DMS153 treated with DMSO at 0.1 percent for 48 hours (cell line): ENCODE measurements at regions not wholly inside any gene's neighbourhood (a gene's known extent, or its start where the extent isn't known, plus 50 kb on each side); places are given as distances from the start of the nearest gene placed in this dataset.
"Not testable (repeated sequence)": the region's sequence is repeated elsewhere in the genome, so short reads cannot be mapped to it uniquely, and the experiment has no call there.

ENCODE experiments used
- DNase-seq: peaks from one replicate; lab custom pipeline; 2025; ENCODE audit not compliant: unreplicated experiment; lab: John Stamatoyannopoulos, UW

DNA sequence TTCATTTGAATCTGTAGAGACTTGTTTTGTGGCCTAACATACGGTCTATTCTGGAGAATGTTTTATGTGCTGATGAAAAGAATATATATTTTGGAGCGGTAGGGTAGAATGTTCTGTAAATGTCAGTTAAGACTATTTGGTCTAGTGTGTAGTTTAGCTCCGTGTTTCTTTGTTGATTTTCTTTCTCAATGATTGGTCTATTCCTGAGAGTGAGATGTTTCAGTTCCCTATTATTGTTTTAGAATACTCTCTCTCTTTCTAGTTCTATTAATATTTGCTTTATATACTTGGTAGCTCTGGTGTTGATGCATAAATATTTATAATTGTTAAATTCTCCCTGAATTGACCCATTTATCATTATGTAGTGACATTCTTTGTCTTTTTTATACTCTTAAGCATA, 236.5 kb downstream of the GLUD2 start:
- no peak for DNase-seq

DNA sequence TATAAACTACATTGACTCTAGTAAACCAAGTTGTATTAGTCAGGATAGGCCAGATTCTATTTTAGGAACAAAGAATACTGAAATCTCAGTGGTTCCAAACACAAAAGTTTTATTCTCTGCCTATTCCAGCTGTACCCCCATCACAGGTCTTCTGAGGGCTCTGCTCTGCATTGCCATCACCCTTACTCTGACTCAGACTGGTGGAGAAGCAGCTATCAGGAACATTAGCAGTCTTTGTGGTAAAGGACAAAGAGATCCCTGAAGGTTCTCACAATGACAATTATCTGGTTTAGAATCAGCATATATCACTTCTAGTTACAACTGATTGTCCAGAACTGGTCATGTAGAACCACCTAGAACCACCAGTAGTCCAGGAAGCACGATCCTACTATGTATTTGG, 251.1 kb downstream of the GLUD2 start:
- DNase-seq = no peak

DNA sequence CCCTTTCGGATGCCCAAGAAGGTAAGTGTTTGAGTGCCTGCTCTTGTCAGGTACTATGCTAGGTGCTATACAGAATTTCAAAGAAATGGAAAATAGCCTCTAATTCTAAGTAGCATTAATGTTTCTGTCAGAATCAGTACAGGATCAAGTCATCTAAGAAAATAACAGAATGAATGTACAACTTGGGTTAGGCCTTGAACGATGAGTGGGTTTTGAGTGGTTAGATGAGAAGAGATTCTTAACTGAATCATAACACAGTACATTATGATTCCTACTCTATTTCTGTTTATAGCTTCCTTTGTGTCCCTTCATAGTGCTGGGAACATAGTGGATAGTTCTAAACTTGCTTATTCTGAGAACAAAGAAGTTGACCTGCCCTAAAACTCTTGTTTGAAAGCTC, 253.9 kb downstream of the GLUD2 start:
- DNase-seq = no peak

DNA sequence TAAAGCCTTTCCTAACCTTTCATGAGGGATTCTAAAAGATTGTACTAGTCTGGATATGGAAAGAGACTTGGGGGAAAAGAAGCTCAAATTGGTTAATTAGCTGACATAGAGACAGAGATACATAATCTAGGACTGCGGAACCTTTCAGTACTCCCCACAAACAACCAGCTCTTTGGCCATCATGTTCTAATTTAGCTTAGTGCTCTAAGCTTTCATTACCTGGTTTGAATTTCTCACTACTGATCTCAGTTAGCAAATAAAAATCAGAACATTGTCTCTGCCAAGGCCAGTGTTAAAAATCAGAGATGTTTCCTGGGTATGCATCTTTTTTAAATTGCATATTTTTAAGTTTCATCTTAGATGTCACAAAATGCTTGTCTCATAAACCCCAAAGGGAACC, 254.4 kb downstream of the GLUD2 start:
- DNase-seq = no peak

DNA sequence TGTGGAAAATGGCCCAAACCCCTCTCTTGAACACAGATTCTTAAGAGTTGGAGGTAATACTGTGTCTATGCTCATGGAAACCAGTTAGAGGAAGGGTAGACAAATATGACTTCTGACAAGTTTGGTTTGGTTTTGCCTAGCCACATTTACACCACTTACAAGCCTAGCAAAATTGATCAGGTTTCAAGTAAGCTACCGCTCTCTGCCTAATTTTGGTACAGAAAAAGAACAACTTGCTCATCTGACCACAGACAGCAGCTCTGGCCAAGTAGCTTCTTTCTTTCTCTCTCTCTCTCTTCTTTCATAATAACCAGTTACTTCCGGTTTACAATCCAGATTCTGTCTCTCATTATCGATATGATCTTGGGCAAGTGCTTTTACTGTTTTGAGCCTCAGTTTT, 260.0 kb downstream of the GLUD2 start:
- no peak for DNase-seq

DNA sequence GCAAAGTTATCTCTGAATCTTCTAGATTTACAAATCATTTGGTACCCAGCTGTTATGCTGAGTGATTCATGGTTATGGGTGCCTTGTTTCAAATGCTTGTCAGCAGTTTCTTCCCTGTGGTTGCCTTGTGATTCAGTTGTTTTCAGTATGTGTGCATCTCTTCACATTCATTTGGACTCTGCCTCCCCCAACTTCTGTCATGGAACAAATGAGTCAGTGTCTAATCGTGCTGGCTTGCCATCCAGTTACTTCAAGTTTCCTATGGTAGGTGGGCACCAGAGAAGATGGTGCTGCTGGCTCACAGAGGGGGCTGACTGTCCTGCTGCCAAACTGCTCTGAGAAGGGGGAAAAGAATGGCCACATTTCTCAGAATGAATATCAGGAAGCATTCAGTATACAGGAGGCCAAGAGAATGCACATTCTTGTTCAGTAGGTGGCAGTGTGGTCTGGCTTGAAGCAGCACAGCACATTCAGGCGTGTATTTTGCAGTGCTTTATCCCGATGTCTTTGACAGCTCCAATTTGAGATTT, 260.9 kb downstream of the GLUD2 start:
- peak; percentile 42 for DNase-seq

DNA sequence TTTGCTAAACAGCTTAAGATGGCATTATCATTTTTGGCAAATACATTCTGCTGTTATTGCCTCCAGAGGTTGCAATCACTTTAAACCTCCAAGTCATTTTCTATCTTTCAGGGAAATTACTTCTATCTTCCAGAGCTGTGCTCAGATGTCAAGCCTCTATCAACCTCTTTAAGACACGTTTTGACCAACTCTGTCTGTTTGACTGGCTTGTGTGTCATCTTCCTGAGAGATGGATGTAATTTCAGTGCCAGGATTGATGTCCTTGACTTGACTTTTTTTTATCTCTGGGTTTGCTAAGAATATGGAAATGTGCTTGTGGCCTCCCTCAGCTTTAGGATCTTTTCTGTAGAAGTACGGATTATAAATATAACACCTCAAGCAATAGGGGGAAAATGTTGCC, 263.4 kb downstream of the GLUD2 start:
- DNase-seq = no peak

DNA sequence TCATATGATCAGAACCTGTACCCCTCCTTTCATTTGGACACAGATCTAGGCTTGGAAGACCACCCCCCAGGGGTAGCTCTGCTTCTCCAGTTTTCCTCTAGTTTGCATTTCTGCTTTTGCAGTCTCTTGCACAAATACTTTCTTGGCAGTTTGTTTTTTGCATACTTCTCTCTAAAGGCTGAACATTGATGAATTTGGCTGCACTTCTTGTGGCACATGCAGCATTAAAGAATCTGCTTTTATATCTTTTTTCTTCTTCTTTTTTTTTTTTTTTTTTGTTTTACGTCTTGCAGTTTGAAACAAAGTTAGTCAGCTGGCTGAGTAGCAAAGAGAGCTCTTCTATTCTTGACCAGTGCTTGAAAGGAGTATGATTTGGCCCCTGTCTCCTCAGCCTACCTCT, 273.0 kb downstream of the GLUD2 start:
- no peak for DNase-seq

DNA sequence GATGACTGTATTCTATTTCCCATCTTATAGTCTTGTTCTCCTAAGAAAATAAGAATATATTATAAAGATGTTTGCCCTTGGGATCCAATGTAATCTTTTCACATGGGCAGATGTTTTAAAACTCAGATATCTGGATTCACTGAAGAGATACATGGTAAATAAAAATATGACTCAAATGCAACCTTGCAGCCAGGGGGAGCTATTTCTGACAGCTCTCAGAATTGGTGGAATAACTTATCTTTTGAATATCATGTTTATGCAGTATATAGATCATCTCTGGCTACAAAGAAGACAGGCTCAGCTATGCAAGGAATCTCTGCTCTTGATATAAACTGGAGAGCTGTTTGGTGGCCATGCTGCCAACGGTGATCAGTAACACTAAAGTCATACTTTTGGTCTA, 274.7 kb downstream of the GLUD2 start:
- no peak for DNase-seq

DNA sequence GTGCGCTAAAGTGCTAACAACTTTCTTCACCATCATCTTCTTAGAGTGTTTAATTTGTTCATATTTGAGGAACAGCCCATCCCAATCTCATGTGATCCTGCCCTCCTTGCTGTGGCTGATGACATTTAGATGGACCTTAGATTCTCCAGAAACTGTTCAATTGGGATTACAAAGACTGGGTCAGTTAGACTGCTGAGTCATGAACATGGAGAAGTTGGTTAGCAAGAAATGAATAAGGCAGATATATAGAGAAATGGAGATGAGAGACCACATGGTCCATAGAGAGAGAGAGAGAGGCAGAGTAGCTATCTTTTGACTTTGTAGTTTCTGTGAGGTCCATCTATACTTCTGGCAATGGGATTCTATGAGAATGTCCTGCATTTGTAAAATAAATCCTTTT, 275.9 kb downstream of the GLUD2 start:
- no peak for DNase-seq

DNA sequence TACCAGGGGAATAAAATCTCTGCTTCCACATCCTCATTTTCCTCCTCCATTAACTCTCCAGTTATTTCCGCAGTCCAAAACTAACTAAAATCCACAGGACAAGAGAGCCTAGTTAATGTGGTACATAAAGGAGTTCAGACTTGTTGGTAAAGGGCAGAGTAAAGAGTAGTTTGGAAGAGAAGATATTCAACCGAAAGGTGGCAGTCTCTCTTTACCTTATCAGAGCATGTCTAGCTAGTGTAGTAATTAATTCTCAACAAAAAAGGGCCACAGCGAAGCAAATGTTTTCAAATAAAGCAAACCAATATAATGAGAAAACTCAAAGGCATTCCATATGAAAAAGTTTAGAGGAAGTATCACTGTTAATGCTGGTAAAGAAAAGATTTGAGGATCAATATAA, 286.5 kb downstream of the GLUD2 start:
- DNase-seq = no peak

DNA sequence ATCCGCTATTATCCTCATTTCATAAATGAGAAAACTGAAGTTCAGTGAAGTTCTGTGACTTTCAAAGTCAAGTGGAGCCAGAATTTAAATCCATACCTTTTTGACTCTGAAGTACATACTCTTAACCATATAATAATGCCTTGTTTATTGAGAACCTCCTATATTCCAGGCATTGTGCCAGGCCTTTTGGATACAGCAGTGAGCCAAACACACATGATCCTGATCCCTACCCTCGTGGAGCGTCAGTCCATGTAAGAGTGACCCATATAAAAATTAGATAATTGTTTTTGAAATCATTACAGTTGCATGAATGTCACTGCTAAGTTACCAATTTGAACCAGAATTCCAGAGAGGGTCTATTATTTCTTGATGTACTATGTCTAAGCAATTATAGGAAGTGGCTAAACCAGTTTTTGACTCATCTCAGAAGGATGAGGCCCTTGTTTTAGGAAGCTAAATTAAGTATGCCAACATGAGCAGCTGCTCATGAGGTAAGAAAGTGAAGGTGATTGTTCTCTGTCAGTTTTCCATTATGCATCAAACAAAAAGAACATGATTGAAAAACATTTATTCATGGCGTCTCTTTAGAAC, 289.5 kb downstream of the GLUD2 start:
- peak; percentile 27 for DNase-seq

DNA sequence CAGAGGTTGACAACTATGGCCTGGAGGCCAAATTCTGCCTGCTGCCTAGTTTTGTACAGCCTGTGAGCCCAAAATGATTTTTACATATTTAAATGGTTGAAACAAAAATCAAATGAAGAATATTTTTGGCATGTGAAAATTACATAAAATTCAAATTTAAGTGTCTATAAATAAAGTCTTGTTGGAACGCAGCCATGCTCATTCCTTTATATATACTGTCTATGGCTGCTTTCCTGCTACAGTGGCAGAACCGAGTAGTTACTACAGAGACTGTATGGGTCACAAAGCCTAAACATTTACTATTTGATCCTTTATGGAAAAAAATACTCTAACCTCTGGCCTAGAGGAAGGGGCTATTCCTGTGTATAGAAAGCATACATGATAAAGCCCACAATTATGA, 290.4 kb downstream of the GLUD2 start:
- no peak for DNase-seq

DNA sequence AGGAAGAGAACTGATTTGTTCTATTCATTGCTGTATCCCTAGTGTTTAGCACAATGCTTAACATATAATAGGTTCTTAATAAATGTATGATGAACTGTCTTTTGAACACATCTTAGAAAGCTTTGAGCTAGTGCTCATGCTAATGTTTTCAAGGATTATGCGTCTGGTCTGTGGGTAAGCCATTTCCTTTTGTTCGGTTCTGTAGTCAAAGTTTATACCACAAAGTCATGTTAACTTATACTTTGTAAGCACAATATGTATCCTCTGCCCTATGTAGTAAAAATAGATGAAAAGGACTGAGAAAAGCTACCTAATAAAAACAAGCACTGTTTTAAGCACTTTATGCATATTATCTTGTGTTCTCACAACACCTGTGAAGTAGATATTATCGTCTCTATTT, 301.9 kb downstream of the GLUD2 start:
- DNase-seq = no peak

DNA sequence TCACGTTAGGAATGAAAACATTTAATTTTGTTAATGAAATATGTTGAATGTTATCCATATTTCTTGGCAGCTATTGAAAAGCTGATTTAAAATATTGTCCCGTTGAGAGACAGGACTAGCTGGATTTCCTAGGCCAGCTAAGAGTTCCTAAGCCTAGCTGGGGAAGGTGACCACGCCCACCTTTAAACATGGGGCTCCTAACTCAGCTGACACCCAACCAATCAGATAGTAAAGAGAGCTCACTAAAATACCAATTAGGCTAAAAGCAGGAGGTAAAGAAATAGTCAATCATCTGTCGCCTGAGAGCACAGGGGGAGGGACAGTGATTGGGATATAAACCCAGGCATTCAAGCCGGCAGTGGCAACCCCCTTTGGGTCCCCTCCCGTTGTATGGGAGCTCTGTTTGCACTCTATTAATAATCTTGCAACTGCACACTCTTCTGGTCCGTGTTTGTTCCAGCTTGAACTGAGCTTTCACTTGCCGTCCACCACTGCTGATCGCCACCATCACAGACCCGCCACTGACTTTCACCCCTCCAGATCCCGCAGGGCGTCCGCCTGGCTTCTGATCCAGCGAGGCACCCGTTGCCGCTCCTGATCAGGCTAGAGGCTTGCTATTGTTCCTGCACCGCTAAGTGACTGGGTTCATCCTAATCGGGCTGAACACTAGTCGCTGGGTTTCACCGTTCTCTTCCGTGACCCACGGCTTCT, 308.9 kb downstream of the GLUD2 start:
- DNase-seq = peak; percentile 51

DNA sequence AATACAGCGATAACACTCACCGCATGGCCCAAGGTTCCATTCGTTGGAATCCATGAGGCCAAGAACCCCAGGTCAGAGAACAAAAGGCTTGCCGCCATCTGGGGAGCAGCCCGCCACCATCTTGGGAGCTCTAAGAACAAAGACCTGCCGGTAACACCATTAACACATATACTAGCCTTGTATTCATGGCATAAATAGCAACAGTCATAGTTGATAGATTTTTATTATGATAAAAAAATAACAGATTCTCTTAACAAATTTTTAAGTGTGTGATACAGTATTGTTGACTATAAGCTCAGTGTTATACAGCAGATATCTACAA, 309.4 kb downstream of the GLUD2 start:
- no peak for DNase-seq

DNA sequence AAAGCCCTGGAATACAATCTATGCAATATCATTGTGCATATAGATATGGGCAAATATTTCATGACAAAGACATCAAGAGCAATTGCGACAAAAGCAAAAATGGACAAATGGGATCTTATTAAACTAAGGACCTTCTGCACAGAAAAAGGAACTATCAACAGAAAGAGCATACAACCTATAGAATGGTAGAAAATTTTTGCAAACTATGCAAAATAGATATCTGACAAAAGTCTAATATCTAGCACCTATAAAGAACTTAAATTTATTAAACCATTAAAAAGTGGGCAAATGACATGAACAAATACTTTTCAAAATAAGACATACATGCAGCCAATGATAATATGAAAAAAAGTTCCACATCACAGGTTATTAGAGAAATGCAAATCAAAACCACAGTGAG, 312.9 kb downstream of the GLUD2 start:
- DNase-seq = no peak

DNA sequence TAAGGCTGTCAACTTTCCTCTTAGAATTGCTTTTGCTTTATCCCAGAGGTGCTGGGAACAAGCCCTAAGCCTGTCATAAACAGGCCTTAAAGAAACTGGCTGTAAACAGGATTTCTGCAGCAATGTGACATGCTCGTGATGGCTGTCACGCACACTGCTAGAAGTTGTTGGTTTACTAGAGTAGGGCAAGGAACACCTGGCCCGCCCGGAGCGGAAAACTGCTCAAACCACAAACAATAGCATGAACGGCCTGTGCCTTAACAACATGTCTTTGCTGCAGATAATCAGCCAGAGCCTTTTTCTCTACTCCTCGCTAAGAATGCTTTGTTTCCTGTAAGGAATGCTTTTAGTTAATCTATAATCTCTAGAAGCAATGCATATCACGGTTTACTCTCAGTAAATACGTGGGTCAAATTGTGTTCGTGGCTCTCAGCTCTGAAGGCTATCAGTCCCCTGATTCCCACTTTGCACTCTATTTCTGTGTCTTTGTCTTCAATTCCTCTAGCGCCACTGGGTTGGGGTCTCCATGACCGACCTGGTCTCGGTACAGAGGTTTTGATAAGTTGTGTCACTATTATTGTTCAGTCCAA, 318.3 kb downstream of the GLUD2 start:
- DNase-seq = no peak

DNA sequence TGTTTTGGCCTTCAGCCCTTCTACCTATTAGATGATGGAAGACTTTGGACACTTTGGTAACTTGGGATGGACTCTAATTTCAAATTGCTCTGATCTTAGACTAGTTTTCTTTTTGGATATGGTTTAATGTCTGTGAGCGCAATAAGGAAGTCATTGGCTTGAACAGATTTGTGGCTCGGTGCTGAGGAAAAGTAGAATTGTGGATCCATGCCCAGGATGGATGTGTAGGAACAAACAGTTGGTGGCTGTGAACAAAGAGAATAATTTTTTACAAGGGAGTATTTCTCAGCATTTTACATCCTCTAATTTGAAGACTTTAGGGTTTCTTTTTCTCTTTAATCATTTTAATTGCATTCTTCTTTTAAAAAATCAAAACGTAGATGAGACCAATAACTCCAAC, 327.1 kb downstream of the GLUD2 start:
- DNase-seq = no peak

DNA sequence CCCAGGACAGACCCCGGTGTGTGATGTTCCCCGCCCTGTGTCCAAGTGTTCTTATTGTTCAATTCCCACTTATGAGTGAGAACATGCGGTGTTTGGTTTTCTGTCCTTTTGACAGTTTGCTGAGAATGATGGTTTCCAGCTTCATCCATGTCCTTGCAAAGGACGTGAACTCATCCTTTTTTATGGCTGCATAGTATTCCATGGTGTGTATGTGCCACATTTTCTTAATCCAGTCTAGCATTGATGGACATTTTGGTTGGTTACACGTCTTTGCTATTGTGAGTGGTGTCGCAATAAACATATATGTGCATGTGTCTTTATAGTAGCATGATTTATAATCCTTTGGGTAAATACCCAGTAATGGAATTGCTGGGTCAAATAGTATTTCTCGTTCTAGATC, 334.5 kb downstream of the GLUD2 start:
- not testable (repeated sequence) for DNase-seq

DNA sequence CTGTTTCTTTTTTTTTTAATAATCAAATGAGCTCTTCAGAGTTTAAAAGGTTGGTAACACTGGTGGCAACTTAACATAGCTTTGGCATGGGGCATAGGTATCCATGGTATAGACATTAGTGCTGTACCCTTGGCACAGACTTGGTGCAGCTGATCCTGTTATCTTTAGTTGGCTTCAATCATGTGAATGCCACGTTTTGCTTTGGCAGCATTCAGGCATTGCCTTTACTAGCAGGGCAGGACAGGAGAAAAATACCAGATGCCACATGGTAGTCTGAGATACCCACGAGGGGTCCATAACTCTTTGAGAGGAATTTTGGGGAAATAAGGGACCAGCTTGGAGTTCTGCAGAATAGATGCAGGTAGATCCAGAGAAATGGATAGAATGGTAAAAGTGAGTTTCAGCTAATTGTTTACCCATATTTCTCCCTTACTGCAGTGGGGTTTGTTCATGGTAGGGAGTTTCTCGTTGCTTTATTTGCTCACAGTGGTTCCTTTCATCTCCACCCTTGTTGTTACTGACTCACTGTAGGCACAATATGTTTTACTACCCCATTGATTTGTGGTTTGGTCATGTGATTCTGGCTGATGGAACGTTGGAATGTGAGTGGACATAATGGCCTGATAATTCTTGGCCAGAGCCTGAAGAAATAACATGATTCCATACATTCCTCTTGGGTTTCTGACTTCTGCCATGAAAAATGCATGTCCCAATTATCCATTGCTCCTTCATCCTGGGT, 342.7 kb downstream of the GLUD2 start:
- no peak for DNase-seq

DNA sequence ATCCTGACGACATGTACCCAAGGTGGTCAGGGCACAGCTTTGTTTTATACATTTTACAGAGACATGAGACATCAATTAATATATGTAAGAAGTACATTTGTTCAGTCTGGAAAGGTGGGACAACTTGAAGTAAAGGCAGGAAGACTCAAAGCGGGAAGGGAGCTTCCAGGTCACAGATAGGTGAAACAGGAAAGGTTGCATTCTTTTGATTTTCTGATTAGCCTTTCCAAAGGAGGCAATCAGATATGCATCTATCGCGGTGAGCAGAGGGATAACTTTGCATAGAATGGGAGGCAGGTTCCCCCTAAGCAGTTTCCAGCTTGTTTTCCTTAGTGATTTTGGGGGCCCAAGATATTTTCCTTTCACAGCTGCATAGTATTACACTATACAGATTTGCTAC, 358.4 kb downstream of the GLUD2 start:
- DNase-seq = no peak
